Amniotic stem cell (primary cell): ENCODE measurements at regions not wholly inside any gene's neighbourhood (a gene's known extent, or its start where the extent isn't known, plus 50 kb on each side); places are given as distances from the start of the nearest gene placed in this dataset.
"Not testable (repeated sequence)": the region's sequence is repeated elsewhere in the genome, so short reads cannot be mapped to it uniquely, and the experiment has no call there.

ENCODE experiments used
- DNase-seq: peaks from one replicate; lab custom pipeline; 2025; lab: John Stamatoyannopoulos, UW

GRCh38 chr12:77216136-77216535 lies 150.8 kb upstream of the E2F7 start:
- DNase-seq = not testable (repeated sequence)

- no peak for DNase-seq
Observed at GRCh38 chr12:77214136-77214535, 148.8 kb upstream of the E2F7 start.

GRCh38 chr12:77213319-77213718 lies 147.9 kb upstream of the E2F7 start:
- no peak for DNase-seq

GRCh38 chr12:77210724-77211123 lies 145.4 kb upstream of the E2F7 start:
- DNase-seq = no peak

- no peak for DNase-seq
Observed at GRCh38 chr12:77204083-77204482, 138.7 kb upstream of the E2F7 start.

GRCh38 chr12:77202457-77203060 lies 137.2 kb upstream of the E2F7 start:
- no peak for DNase-seq

GRCh38 chr12:77189901-77190416 lies 124.6 kb upstream of the E2F7 start:
- DNase-seq = peak; percentile 37

- DNase-seq = peak; percentile 30
Observed at GRCh38 chr12:77189458-77189857, 124.1 kb upstream of the E2F7 start.

GRCh38 chr12:77179515-77179914 lies 114.1 kb upstream of the E2F7 start:
- DNase-seq = no peak

GRCh38 chr12:77167801-77168200 lies 102.4 kb upstream of the E2F7 start:
- DNase-seq = no peak

- DNase-seq = no peak
Observed at GRCh38 chr12:77166696-77167095, 101.3 kb upstream of the E2F7 start.

GRCh38 chr12:77163074-77164038 lies 98.0 kb upstream of the E2F7 start:
- no peak for DNase-seq

GRCh38 chr12:77161944-77162343 lies 96.6 kb upstream of the E2F7 start:
- DNase-seq = no peak

GRCh38 chr12:77160931-77161330 lies 95.6 kb upstream of the E2F7 start:
- DNase-seq = no peak

GRCh38 chr12:77153706-77154105 lies 88.3 kb upstream of the E2F7 start:
- no peak for DNase-seq

GRCh38 chr12:77152623-77153193 lies 87.3 kb upstream of the E2F7 start:
- DNase-seq = peak; percentile 21

- no peak for DNase-seq
Observed at GRCh38 chr12:77151030-77151429, 85.7 kb upstream of the E2F7 start.

GRCh38 chr12:77133566-77133965 lies 68.2 kb upstream of the E2F7 start:
- no peak for DNase-seq

GRCh38 chr12:77131977-77132490 lies 66.7 kb upstream of the E2F7 start:
- DNase-seq = no peak

GRCh38 chr12:77130193-77130592 lies 64.8 kb upstream of the E2F7 start:
- DNase-seq = no peak

- DNase-seq = no peak
Observed at GRCh38 chr12:77124767-77125166, 59.4 kb upstream of the E2F7 start.

GRCh38 chr12:77122661-77123060 lies 57.3 kb upstream of the E2F7 start:
- no peak for DNase-seq

- peak; percentile 88 for DNase-seq
Observed at GRCh38 chr12:77122236-77122635, 56.9 kb upstream of the E2F7 start.
